Endothelial cell (in vitro differentiated cells): ENCODE measurements at regions not wholly inside any gene's neighbourhood (a gene's known extent, or its start where the extent isn't known, plus 50 kb on each side); places are given as distances from the start of the nearest gene placed in this dataset.

Source experiments
- DNase-seq: peaks from one replicate; pipeline ENCODE4 v3.0.0; 2021; ENCODE audit warnings: low spot score
- H3K27ac Mint-ChIP-seq: one replicate; pipeline ENCODE4 v1.8.0; 2021; ENCODE audit warnings: mixed read lengths, inconsistent platforms; ENCODE audit not compliant: unreplicated experiment
- H3K27me3 Mint-ChIP-seq: one replicate; pipeline ENCODE4 v1.8.0; 2021; ENCODE audit warnings: mild to moderate bottlenecking, moderate library complexity, mixed read lengths, inconsistent platforms; ENCODE audit not compliant: unreplicated experiment
- H3K36me3 Mint-ChIP-seq: one replicate; pipeline ENCODE4 v1.8.0; 2021; ENCODE audit warnings: mild to moderate bottlenecking, low read depth, mixed read lengths, inconsistent platforms; ENCODE audit not compliant: unreplicated experiment
- H3K4me1 Mint-ChIP-seq: one replicate; pipeline ENCODE4 v1.8.0; 2021; ENCODE audit warnings: mild to moderate bottlenecking, mixed read lengths, inconsistent platforms; ENCODE audit not compliant: unreplicated experiment
- H3K4me3 Mint-ChIP-seq: one replicate; pipeline ENCODE4 v1.8.0; 2021; ENCODE audit warnings: mild to moderate bottlenecking, mixed read lengths, inconsistent platforms; ENCODE audit not compliant: unreplicated experiment
- H3K9me3 Mint-ChIP-seq: one replicate; pipeline ENCODE4 v1.8.0; 2021; ENCODE audit warnings: mixed read lengths, inconsistent platforms; ENCODE audit not compliant: unreplicated experiment
- TF ChIP-seq, protein P1 (sequence below): fragments of 200-600 bp; sonication (generic); IDR thresholded peaks from one replicate; pipeline ENCODE4 v1.5.0; 2021; ENCODE audit warnings: antibody characterized with exemption; ENCODE audit not compliant: unreplicated experiment

- no peak for DNase-seq
- H3K4me3 Mint-ChIP-seq = no peak overlapping the region
- no peaks in the 10 kb centered on the region for H3K27me3 Mint-ChIP-seq
- no peak overlapping the region for H3K27ac Mint-ChIP-seq
- TF ChIP-seq, protein P1, sequence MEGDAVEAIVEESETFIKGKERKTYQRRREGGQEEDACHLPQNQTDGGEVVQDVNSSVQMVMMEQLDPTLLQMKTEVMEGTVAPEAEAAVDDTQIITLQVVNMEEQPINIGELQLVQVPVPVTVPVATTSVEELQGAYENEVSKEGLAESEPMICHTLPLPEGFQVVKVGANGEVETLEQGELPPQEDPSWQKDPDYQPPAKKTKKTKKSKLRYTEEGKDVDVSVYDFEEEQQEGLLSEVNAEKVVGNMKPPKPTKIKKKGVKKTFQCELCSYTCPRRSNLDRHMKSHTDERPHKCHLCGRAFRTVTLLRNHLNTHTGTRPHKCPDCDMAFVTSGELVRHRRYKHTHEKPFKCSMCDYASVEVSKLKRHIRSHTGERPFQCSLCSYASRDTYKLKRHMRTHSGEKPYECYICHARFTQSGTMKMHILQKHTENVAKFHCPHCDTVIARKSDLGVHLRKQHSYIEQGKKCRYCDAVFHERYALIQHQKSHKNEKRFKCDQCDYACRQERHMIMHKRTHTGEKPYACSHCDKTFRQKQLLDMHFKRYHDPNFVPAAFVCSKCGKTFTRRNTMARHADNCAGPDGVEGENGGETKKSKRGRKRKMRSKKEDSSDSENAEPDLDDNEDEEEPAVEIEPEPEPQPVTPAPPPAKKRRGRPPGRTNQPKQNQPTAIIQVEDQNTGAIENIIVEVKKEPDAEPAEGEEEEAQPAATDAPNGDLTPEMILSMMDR = no peak
- no peaks in the 10 kb centered on the region for H3K9me3 Mint-ChIP-seq
- H3K4me1 Mint-ChIP-seq = no peaks in the 10 kb centered on the region
- H3K36me3 Mint-ChIP-seq = no peaks in the 10 kb centered on the region
Observed at GRCh38 chr4:128362760-128363159, 75.1 kb upstream of the PGRMC2 start.

DNA sequence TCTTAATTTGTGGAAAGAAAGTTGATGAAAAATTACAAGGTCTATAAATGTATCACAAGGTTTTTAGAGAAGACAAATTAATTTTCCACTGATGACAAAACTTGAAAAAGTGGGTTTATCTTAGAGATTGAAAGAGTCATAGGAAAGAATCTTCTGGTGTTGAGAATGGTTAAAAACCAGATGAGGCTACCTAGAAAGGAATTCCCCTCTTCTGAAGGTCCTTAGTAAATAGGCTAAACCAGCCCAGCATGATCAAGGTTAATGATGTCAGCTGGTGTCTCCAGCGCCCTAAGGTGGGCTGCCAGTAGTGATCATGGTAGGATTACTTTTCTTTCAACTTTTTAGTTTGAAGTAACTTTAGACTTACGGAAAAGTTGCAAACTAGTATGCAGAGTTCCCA lies 71.8 kb upstream of the PGRMC2 start:
- DNase-seq = no peak
- Mint-ChIP-seq H3K27ac (no peak overlapping the region), H3K36me3 (peaks cover 4% of the 10 kb centered on the region), H3K4me3 (no peak overlapping the region), H3K27me3 (no peaks in the 10 kb centered on the region), H3K4me1 (peaks cover 10% of the 10 kb centered on the region), H3K9me3 (no peaks in the 10 kb centered on the region)
- TF ChIP-seq, protein P1 = no peak

- Mint-ChIP-seq H3K4me1 (peaks cover 14% of the 10 kb centered on the region), H3K9me3 (no peaks in the 10 kb centered on the region), H3K36me3 (peaks cover 4% of the 10 kb centered on the region), H3K27ac (no peak overlapping the region), H3K4me3 (no peak overlapping the region), H3K27me3 (no peaks in the 10 kb centered on the region)
- TF ChIP-seq, protein P1 = no peak
- DNase-seq = no peak
Observed at GRCh38 chr4:128358913-128359279, 71.3 kb upstream of the PGRMC2 start.

GRCh38 chr4:128358231-128358912 lies 70.8 kb upstream of the PGRMC2 start:
- Mint-ChIP-seq H3K27ac (no peak overlapping the region), H3K36me3 (peaks cover 4% of the 10 kb centered on the region)
- no peak for DNase-seq

GRCh38 chr4:128357286-128357685 lies 69.7 kb upstream of the PGRMC2 start:
- peaks cover 4% of the 10 kb centered on the region for H3K36me3 Mint-ChIP-seq
- TF ChIP-seq, protein P1 = no peak
- no peak for DNase-seq
- H3K27me3 Mint-ChIP-seq = no peaks in the 10 kb centered on the region
- no peaks in the 10 kb centered on the region for H3K9me3 Mint-ChIP-seq
- no peak overlapping the region for H3K27ac Mint-ChIP-seq
- H3K4me1 Mint-ChIP-seq = peaks cover 14% of the 10 kb centered on the region
- H3K4me3 Mint-ChIP-seq = no peak overlapping the region

More at GRCh38 chr4:128358231-128358912, 70.8 kb upstream of the PGRMC2 start:
- TF ChIP-seq, protein P1 = no peak
- no peaks in the 10 kb centered on the region for H3K27me3 Mint-ChIP-seq
- H3K9me3 Mint-ChIP-seq = no peaks in the 10 kb centered on the region
- H3K4me3 Mint-ChIP-seq = no peak overlapping the region
- H3K4me1 Mint-ChIP-seq = peaks cover 14% of the 10 kb centered on the region
